Cerebellar cortex (tissue), 1 donor: ENCODE measurements at regions not wholly inside any gene's neighbourhood (a gene's known extent, or its start where the extent isn't known, plus 50 kb on each side); places are given as distances from the start of the nearest gene placed in this dataset.
A peak's percentile ranks its signal among the peaks of the same experiment; 100 is the strongest.

Source experiments
- DNase-seq: peaks from one replicate; pipeline ENCODE4 v3.0.0-alpha.2; 2015; ENCODE audit warnings: low spot score

DNA sequence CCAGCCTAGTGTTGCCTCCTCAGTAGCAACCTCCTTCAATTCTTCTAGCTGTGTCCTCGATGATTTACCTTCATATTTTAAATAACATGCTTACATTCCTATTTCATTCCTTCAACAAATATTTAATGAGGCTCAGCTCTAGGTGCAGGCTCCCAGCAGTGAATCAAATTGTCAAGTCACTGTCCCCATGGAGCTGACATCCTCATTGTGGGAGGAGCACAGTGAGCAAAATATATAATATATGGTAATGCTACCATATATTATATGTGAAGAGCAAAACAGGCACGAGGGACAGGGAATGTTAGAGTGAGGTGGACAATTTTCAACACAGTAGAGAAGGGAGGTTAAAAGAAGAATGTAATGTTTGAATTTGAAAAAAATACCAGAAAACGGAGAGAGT lies 869.1 kb downstream of the SLC4A3 start:
- DNase-seq, result no peak

DNA sequence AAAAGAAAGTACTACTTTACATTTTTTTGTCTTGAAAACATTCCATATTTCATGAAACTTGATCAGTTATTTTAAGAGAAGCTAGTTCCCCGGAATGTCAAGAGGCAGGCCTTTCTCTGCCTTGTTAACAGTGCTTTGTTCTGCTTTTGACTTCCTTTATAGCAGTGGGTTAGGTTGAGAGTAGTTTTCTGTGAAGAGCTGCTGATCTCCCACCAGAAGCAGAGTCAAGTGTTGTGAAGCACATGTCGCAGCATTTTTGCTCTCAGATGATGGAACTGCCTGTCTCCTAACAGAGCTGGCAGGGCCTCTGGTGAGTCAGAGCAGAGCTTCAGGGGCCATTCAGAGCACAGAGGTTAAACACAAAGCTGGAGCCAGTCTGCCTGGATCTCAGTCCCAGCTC lies 871.8 kb downstream of the SLC4A3 start:
- no peak for DNase-seq

- no peak for DNase-seq
These were observed 875.1 kb downstream of the SLC4A3 start for GRCh38 chr2:220502539-220502938.

DNA sequence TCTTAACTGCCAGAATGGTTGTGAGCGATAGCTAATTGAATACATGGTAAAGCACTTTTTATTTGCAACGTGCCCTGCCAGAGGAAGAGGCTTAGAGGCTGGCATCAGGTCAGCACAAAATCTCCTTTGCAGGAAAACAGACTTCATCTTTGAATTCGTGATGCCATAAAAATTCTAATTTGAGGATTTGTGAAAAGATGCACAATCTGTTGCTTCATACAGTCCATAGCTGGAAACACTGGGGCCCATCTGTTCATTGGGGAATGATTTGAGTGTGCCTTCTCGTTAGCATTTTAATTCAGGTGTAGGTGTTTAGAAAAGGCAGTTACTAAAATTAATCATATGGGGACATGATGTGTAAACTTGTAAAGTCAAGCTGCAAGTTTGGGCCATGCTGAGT lies 876.0 kb downstream of the SLC4A3 start:
- DNase-seq, result peak; percentile 56

GRCh38 chr2:220504938-220505503 lies 877.6 kb downstream of the SLC4A3 start:
- no peak for DNase-seq

- no peak for DNase-seq
These were observed 879.0 kb downstream of the SLC4A3 start for GRCh38 chr2:220506466-220506865.

GRCh38 chr2:220509096-220509757 lies 881.8 kb downstream of the SLC4A3 start:
- no peak for DNase-seq

- no peak for DNase-seq
These were observed 882.5 kb downstream of the SLC4A3 start for GRCh38 chr2:220509966-220510365.

DNA sequence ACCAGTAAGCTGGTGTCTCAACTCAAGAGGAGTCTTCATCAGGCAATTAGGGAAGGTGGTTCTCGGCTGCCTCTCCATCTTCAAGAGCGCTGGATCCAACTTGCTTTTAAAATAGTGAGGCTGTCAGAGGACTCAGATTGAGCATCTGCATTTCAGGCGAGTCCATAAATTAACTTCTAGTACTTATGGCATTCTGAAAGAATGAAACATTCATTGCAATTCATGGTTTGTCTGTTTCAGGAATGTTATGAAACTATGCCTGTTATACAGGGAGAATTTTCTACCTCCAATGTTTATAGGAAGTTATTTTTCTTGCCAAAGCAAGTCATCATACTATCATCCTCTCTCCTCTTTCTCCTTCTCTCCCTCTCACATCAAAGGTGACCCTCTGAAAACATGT lies 883.2 kb downstream of the SLC4A3 start:
- no peak for DNase-seq

- DNase-seq, result no peak
These were observed 885.0 kb downstream of the SLC4A3 start for GRCh38 chr2:220512419-220512818.

DNA sequence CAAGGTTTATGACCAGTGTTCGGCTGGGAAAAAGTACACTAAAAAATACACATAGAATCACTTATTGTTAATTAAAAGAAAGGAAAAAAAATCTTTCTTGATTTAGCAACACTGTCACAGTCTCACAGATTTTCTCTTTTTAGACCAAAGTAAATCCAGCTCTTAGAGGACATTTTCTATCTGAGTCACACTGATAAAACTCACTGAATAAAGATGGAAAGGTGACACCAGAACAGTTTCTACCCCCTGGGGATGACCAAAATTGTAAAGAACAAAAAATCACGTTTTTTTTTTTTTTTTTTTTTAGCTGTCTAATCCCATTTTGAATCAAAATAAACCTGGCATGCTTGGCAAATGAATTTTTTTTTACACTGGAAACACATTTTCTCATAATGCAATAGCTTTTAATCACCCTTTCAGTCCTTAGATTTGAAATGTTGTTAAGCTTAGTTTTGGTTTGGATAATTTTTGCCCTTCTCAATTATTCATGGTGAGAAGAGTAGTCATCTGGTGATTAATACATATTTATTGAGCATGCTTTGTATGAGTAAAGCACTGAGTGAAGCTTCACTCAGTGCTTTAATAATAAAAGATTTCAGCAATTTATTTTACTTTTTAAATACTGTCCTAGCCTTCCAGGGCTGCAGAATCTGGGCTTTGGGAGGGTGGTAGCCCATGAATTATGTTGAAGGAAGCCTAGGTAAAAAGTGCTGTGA lies 886.3 kb downstream of the SLC4A3 start:
- DNase-seq, result no peak

DNA sequence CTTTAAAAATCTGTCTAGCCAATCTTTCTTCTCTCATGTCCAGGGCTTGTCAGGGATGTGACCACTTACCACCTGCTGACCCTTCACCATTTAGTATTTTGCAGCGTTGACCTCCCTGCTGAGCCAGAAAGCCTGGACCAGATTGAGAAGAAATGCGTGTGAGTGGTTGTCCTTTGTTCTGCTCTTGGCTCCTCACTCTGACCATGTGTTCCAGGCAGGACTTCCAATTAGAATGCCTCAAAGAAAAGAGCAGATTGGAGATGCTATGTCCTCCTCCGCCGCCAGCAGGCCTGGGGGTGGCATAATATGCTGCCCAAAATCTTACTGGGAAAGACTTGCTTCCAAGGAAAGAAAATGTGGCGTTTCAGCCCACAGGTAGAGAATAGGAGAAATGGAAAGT lies 894.1 kb downstream of the SLC4A3 start:
- DNase-seq, result peak; percentile 69

DNA sequence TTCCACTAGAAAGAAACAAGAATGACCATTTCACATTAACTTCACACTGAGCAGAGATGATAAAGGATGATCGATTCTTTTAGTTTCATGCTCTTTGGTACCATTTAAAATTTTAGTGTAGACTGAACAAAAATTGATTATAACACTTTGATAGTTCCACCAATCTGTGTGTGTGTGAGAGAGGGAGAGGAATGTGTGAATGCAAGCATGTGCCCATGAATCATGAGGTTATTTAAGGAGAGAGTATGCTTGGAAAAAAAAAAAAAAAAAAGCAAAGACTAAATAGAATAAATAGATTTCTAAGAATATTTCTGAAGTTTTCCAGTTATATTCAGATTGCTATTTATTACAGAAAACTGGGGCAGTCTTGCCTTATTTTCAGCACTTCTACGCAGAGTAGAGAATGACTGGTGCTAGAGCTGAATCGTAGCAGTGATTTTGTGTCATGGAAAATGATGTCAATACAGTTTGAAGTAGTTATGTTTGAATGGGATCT lies 900.8 kb downstream of the SLC4A3 start:
- no peak for DNase-seq

DNA sequence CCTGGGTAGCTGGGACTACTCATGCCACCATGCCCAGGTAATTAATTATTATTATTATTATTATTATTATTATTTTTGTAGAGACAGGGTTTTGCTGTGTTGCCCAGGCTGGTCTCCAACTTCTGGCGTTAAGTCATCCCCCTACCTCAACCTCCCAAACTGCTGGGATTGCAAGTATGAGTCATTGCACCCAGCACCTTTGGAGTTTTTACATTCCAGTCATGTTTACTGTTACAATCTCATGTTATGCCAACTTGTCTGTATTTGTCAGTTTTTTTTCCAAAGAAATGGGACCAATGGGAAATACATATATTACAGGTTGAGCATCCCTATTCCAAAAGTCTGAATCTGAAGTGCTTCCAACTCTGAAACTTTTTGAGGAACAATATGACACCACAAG lies 903.8 kb downstream of the SLC4A3 start:
- no peak for DNase-seq

- no peak for DNase-seq
These were observed 906.1 kb downstream of the SLC4A3 start for GRCh38 chr2:220533485-220533884.

- no peak for DNase-seq
These were observed 912.1 kb downstream of the SLC4A3 start for GRCh38 chr2:220539481-220539880.

GRCh38 chr2:220544049-220544448 lies 916.6 kb downstream of the SLC4A3 start:
- DNase-seq, result no peak

- no peak for DNase-seq
These were observed 923.7 kb downstream of the SLC4A3 start for GRCh38 chr2:220550995-220551700.

- DNase-seq, result no peak
These were observed 925.5 kb downstream of the SLC4A3 start for GRCh38 chr2:220552790-220553535.

DNA sequence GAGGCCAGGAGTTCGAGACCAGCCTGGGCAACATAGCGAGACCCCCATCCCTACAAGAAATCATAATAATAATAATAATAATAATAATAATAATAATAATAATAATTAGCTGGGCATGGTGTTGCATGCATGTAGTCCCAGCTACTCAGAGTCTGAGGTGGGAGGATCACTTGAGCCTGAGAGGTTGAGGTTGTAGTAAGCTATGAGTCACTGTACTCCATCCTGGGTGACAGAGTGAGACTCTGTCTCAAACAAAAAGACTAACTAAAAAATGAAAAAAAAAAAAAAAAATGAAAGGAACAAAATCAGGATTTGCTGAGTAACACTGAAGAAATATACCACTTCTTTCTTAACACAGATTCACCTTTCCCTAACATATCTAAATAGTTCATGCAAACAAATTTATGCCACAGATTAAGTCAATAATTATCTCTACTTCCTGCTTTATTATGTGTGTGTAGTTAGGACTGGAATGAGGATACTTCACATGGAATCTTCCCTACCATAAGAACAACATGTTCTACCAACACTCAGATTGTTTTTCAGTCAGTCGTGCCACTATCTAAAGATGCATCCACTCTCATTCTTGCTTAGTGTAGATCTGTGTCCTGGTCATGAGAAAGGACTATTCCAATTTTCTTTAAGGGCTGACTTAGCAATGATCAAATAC lies 928.7 kb downstream of the SLC4A3 start:
- no peak for DNase-seq

DNA sequence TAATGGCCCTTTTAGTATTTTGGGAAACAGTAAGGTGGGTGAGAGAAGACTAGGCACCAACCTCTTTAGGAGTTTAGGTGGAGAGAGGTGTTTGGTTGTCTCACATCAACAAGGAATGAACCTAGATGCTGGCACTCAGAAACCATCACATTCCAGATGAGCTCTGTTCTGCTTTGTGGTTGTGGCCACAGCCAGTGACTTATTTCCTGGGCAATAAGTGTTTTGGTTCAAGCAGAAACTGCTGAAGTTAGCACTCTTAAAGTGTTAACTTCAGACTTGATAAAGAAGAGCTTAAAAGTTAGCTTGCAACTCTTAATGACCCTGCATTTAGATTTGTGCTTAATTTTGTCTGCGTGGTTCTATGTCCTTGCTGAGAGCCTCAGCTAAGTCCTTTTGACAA lies 929.2 kb downstream of the SLC4A3 start:
- DNase-seq, result no peak
